Tibial artery (tissue), 4 donors: ENCODE measurements at regions not wholly inside any gene's neighbourhood (a gene's known extent, or its start where the extent isn't known, plus 50 kb on each side); places are given as distances from the start of the nearest gene placed in this dataset.
"Not testable (repeated sequence)": the region's sequence is repeated elsewhere in the genome, so short reads cannot be mapped to it uniquely, and the experiment has no call there.

Source experiments
- DNase-seq, 2 donors: peaks; one replicate each; pipeline ENCODE4 v3.0.0-alpha.2; 2019
- H3K27ac ChIP-seq, 2 donors: fragments of 200-600 bp; sonication (generic) in 1 of 2; 1 replicate in 1 of 2; 2 replicates in 1 of 2; pipeline ENCODE4 v1.5.1; 2018 to 2019; ENCODE audit warnings: mild to moderate bottlenecking in 1 of 2
- H3K27me3 ChIP-seq, 2 donors: fragments of 200-600 bp; sonication (generic) in 1 of 2; one replicate each; pipeline versions ENCODE4 v1.5.1 to v1.6.0; 2016 to 2019
- H3K36me3 ChIP-seq, 3 donors: fragments of 200-600 bp; sonication (generic) in 2 of 3; one replicate each; pipeline ENCODE4 v1.5.1; 2016 to 2019; ENCODE audit warnings: mild to moderate bottlenecking in 2 of 3
- H3K4me1 ChIP-seq, 4 donors: fragments of 200-600 bp; sonication (generic) in 2 of 4; 1 replicate in 3 of 4; 2 replicates in 1 of 4; pipeline ENCODE4 v1.5.1; 2016 to 2019
- H3K4me3 ChIP-seq, 2 donors: fragments of 200-600 bp; sonication (generic) in 1 of 2; 1 replicate in 1 of 2; 2 replicates in 1 of 2; pipeline ENCODE4 v1.5.1; 2018 to 2019; ENCODE audit warnings: mild to moderate bottlenecking in 2 of 2
- H3K9me3 ChIP-seq, 3 donors: fragments of 200-600 bp; sonication (generic) in 1 of 3; one replicate each; pipeline ENCODE4 v1.5.1; 2016 to 2019
- CTCF ChIP-seq, 2 experiments: fragments of 200-600 bp in 1 of 2; fragments of 450-650 bp in 1 of 2; IDR thresholded peaks; one replicate each; pipeline ENCODE4 v1.5.1; 2017 to 2019; ENCODE audit warnings: antibody characterized with exemption in 2 of 2, mild to moderate bottlenecking in 1 of 2, moderate library complexity in 1 of 2
- intact Hi-C: fragments of 100-400 bp; cut with DNase I; formaldehyde crosslinking; loops from one replicate; pipeline ENCODE4 v1.15.0; 2023; ENCODE audit warnings: low total_unique reads

GRCh38 chr6:77010931-77011542 lies 452.3 kb downstream of the HTR1B start:
- intact Hi-C loops, result no loop called here
- H3K9me3 ChIP-seq, result peaks cover 0 to 6% (median 0%) of the 10 kb centered on the region in 3 donors
- no peaks in the 10 kb centered on the region for H3K27me3 ChIP-seq
- H3K4me3 ChIP-seq, result no peak overlapping the region
- TF ChIP-seq CTCF (IDR thresholded peaks at IDR 0.05), result no peak
- no peak overlapping the region for H3K27ac ChIP-seq
- DNase-seq, result no peak
- no peaks in the 10 kb centered on the region for H3K36me3 ChIP-seq
- no peaks in the 10 kb centered on the region for H3K4me1 ChIP-seq

GRCh38 chr6:76992553-76992952 lies 470.7 kb downstream of the HTR1B start:
- no peak overlapping the region for H3K27ac ChIP-seq
- H3K4me1 ChIP-seq, result no peaks in the 10 kb centered on the region
- no peak for DNase-seq
- H3K4me3 ChIP-seq, result no peak overlapping the region
- TF ChIP-seq CTCF (IDR thresholded peaks at IDR 0.05), result no peak
- peaks cover 0 to 7% (median 0%) of the 10 kb centered on the region in 3 donors for H3K9me3 ChIP-seq
- H3K36me3 ChIP-seq, result no peaks in the 10 kb centered on the region
- no peaks in the 10 kb centered on the region for H3K27me3 ChIP-seq
- intact Hi-C loops, result loop anchor here (10.0 kb wide), 1 partner anchor 1952 kb away; no protein-coding TSS in a partner anchor

- DNase-seq, result no peak
- TF ChIP-seq CTCF (IDR thresholded peaks at IDR 0.05), result no peak
- Histone ChIP-seq H3K36me3 (no peaks in the 10 kb centered on the region), H3K27me3 (no peaks in the 10 kb centered on the region), H3K27ac (no peak overlapping the region), H3K4me3 (no peak overlapping the region), H3K4me1 (peaks cover 0 to 13% (median 1%) of the 10 kb centered on the region in 4 donors), H3K9me3 (peaks cover 0 to 7% (median 0%) of the 10 kb centered on the region in 3 donors)
- intact Hi-C loops, result no loop called here
These were observed 478.7 kb downstream of the HTR1B start for GRCh38 chr6:76984572-76984971.

- TF ChIP-seq CTCF (IDR thresholded peaks at IDR 0.05), result no peak
- H3K27me3 ChIP-seq, result no peaks in the 10 kb centered on the region
- no peak overlapping the region for H3K27ac ChIP-seq
- no peaks in the 10 kb centered on the region for H3K36me3 ChIP-seq
- intact Hi-C loops, result no loop called here
- no peaks in the 10 kb centered on the region for H3K9me3 ChIP-seq
- peaks cover 0 to 13% (median 1%) of the 10 kb centered on the region in 4 donors for H3K4me1 ChIP-seq
- H3K4me3 ChIP-seq, result no peak overlapping the region
- DNase-seq, result no peak
These were observed 480.7 kb downstream of the HTR1B start for GRCh38 chr6:76982476-76983199.

GRCh38 chr6:76972474-76972873 lies 490.8 kb downstream of the HTR1B start:
- no peak for DNase-seq
- Histone ChIP-seq H3K36me3 (no peaks in the 10 kb centered on the region), H3K4me1 (no peaks in the 10 kb centered on the region), H3K9me3 (no peaks in the 10 kb centered on the region), H3K4me3 (no peak overlapping the region), H3K27ac (no peak overlapping the region), H3K27me3 (no peaks in the 10 kb centered on the region)
- no peak for TF ChIP-seq CTCF (IDR thresholded peaks at IDR 0.05)
- intact Hi-C loops, result no loop called here

- H3K36me3 ChIP-seq, H3K4me1 ChIP-seq, DNase-seq, H3K27ac ChIP-seq, H3K9me3 ChIP-seq, intact Hi-C loops, H3K27me3 ChIP-seq, H3K4me3 ChIP-seq: not testable (repeated sequence)
These were observed 504.1 kb downstream of the HTR1B start for GRCh38 chr6:76959177-76959576.
